OCI-LY7 (cell line): ENCODE measurements at regions not wholly inside any gene's neighbourhood (a gene's known extent, or its start where the extent isn't known, plus 50 kb on each side); places are given as distances from the start of the nearest gene placed in this dataset.

Experiments
- BruUV-seq: library from RNA; stranded (reverse); fragments of 400-500 nt; replicated peaks from 2 replicates; lab custom pipeline; 2021; lab: Mats Ljungman, UMichigan
- CTCF ChIA-PET: fragments of 300-600 bp; sonication (Branson Sonifier 250); formaldehyde crosslinking; loops from one replicate; lab custom pipeline; 2022; ENCODE audit warnings: antibody characterized with exemption; ENCODE audit not compliant: unreplicated experiment; lab: Charles Lee
- POLR2A ChIA-PET: fragments of 300-600 bp; sonication (Branson Sonifier 250); formaldehyde crosslinking; loops from one replicate; lab custom pipeline; 2022; ENCODE audit warnings: antibody characterized with exemption; lab: Charles Lee
- DNase-seq: peaks from one replicate; pipeline ENCODE4 v3.0.0-alpha.2; 2015; ENCODE audit warnings: low spot score
- H2AFZ ChIP-seq: fragments of 200-600 bp; sonication (generic), shearing (Covaris generic); 2 replicates; pipeline ENCODE4 v1.6.1; 2014; ENCODE audit warnings: mild to moderate bottlenecking, antibody characterized with exemption, low read length, moderate library complexity
- H3K27ac ChIP-seq: fragments of 200-600 bp; sonication (generic); 2 replicates; pipeline ENCODE4 v1.5.1; 2014; ENCODE audit warnings: mixed run types, low read depth, mild to moderate bottlenecking, moderate library complexity, low read length, inconsistent platforms; ENCODE audit not compliant: poor library complexity, severe bottlenecking
- H3K36me3 ChIP-seq: fragments of 200-600 bp; sonication (generic); 2 replicates; pipeline ENCODE4 v1.6.1; 2014; ENCODE audit warnings: mild to moderate bottlenecking, antibody characterized with exemption, low read length, moderate library complexity, mixed read lengths; ENCODE audit not compliant: insufficient read depth
- H3K4me1 ChIP-seq: fragments of 200-600 bp; sonication (generic); 2 replicates; pipeline ENCODE4 v1.5.1; 2014; ENCODE audit warnings: mild to moderate bottlenecking, low read length; ENCODE audit not compliant: insufficient read depth, poor library complexity, severe bottlenecking
- H3K4me2 ChIP-seq: fragments of 200-600 bp; sonication (generic); 2 replicates; pipeline ENCODE4 v1.6.1; 2014; ENCODE audit warnings: mild to moderate bottlenecking, low read length
- H3K4me3 ChIP-seq: fragments of 200-600 bp; sonication (generic); 2 replicates; pipeline ENCODE4 v1.5.1; 2014; ENCODE audit warnings: mild to moderate bottlenecking, low read depth, low read length; ENCODE audit not compliant: poor library complexity, severe bottlenecking
- H3K79me2 ChIP-seq: fragments of 200-600 bp; sonication (generic); 2 replicates; pipeline ENCODE4 v1.6.1; 2016; ENCODE audit warnings: low read depth, mild to moderate bottlenecking, low read length, moderate library complexity, mixed read lengths; ENCODE audit not compliant: insufficient read depth
- H3K9me2 ChIP-seq: fragments of 200-600 bp; sonication (generic); 2 replicates; pipeline ENCODE4 v1.6.1; 2016; ENCODE audit warnings: mild to moderate bottlenecking, low read length, mixed read lengths; ENCODE audit not compliant: insufficient read depth
- H3K9me3 ChIP-seq: fragments of 200-600 bp; sonication (generic); 2 replicates; pipeline ENCODE4 v1.6.1; 2014; ENCODE audit warnings: mild to moderate bottlenecking, mixed run types, low read length, mixed read lengths
- H4K20me1 ChIP-seq: fragments of 200-600 bp; sonication (generic); 2 replicates; pipeline ENCODE4 v1.6.1; 2014; ENCODE audit warnings: mild to moderate bottlenecking, antibody characterized with exemption, low read length, moderate library complexity, mixed read lengths; ENCODE audit not compliant: insufficient read depth
- EZH2phosphoT487 ChIP-seq: fragments of 200-600 bp; sonication (generic); IDR thresholded peaks from 2 replicates; pipeline ENCODE4 v1.6.1; 2018; ENCODE audit warnings: low read depth, borderline replicate concordance, mild to moderate bottlenecking, mixed run types, antibody characterized with exemption, low read length, moderate library complexity, mixed read lengths
- intact Hi-C: fragments of 100-400 bp; cut with micrococcal nuclease; formaldehyde crosslinking; loops from one replicate; pipeline ENCODE4 v1.10.0; 2022; ENCODE audit not compliant: unreplicated experiment
- TF ChIP-seq, protein P1 (sequence below): fragments of 200-600 bp; sonication (generic); conservative IDR thresholded peaks from 2 replicates; pipeline ENCODE4 v1.5.1; 2014; ENCODE audit warnings: mild to moderate bottlenecking, antibody characterized with exemption, low read length, moderate library complexity, mixed read lengths

DNA sequence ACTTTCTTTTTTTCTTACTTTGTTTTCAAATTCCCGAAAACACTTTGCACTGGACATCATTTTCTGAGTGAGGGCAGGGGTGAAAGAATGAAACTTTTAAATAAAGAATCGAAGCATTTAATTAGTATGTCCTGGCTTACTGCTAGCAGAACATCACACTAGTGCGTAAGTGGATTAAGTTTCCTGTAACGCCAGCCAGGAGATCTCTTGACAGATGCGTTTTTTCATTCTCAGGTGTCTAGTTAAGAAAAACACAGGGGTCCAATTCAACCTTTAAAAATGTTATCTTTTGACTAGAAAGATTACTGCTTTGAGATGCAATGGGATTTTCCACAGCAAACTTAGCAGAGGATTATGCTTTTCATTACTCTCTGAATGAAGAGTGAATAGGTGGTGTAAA is 858.8 kb upstream of the EPHA7 start:
- H3K4me2 ChIP-seq = no peak overlapping the region
- H3K36me3 ChIP-seq = no peaks in the 10 kb centered on the region
- H3K27ac ChIP-seq = no peak overlapping the region
- ChIA-PET POLR2A (no interaction called here), CTCF (no interaction called here)
- H3K9me2 ChIP-seq = no peaks in the 10 kb centered on the region
- no peak for DNase-seq
- no peaks in the 10 kb centered on the region for H4K20me1 ChIP-seq
- intact Hi-C loops = no loop called here
- H3K9me3 ChIP-seq = no peaks in the 10 kb centered on the region
- no peaks in the 10 kb centered on the region for H3K79me2 ChIP-seq
- no peak overlapping the region for H2AFZ ChIP-seq
- H3K4me1 ChIP-seq = no peaks in the 10 kb centered on the region
- TF ChIP-seq EZH2phosphoT487 = no peak
- TF ChIP-seq, protein P1, sequence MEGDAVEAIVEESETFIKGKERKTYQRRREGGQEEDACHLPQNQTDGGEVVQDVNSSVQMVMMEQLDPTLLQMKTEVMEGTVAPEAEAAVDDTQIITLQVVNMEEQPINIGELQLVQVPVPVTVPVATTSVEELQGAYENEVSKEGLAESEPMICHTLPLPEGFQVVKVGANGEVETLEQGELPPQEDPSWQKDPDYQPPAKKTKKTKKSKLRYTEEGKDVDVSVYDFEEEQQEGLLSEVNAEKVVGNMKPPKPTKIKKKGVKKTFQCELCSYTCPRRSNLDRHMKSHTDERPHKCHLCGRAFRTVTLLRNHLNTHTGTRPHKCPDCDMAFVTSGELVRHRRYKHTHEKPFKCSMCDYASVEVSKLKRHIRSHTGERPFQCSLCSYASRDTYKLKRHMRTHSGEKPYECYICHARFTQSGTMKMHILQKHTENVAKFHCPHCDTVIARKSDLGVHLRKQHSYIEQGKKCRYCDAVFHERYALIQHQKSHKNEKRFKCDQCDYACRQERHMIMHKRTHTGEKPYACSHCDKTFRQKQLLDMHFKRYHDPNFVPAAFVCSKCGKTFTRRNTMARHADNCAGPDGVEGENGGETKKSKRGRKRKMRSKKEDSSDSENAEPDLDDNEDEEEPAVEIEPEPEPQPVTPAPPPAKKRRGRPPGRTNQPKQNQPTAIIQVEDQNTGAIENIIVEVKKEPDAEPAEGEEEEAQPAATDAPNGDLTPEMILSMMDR = no peak
- no TSS peak for BruUV-seq
- no peak overlapping the region for H3K4me3 ChIP-seq

DNA sequence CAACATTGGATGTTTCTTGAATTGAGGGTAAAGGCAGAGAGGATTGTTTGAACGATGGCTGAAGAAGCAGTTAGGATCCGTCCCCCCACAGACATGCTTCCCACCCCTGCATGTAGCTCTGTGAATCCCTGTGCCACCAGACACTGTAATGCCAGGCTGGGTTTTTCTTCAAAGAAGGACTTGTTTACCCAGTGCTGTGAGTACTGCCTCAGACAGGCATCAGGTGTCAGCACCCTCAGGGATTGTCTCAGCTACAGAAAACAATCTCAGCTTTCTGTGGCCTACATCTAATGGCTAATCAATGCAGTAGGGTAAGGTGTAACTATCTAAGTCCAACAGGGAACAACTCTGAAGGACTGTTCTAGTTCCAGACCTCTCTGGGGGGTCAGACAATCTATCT is 853.0 kb upstream of the EPHA7 start:
- no TSS peak for BruUV-seq
- Histone ChIP-seq H3K79me2 (no peaks in the 10 kb centered on the region), H3K9me3 (no peaks in the 10 kb centered on the region), H4K20me1 (no peaks in the 10 kb centered on the region), H3K9me2 (no peaks in the 10 kb centered on the region), H2AFZ (no peak overlapping the region), H3K36me3 (no peaks in the 10 kb centered on the region), H3K4me2 (no peak overlapping the region), H3K27ac (no peak overlapping the region), H3K4me3 (no peak overlapping the region), H3K4me1 (no peaks in the 10 kb centered on the region)
- intact Hi-C loops = no loop called here
- no peak for DNase-seq
- CTCF ChIA-PET = no interaction called here
- no peak for TF ChIP-seq EZH2phosphoT487
- TF ChIP-seq, protein P1 = no peak
- POLR2A ChIA-PET = no interaction called here

DNA sequence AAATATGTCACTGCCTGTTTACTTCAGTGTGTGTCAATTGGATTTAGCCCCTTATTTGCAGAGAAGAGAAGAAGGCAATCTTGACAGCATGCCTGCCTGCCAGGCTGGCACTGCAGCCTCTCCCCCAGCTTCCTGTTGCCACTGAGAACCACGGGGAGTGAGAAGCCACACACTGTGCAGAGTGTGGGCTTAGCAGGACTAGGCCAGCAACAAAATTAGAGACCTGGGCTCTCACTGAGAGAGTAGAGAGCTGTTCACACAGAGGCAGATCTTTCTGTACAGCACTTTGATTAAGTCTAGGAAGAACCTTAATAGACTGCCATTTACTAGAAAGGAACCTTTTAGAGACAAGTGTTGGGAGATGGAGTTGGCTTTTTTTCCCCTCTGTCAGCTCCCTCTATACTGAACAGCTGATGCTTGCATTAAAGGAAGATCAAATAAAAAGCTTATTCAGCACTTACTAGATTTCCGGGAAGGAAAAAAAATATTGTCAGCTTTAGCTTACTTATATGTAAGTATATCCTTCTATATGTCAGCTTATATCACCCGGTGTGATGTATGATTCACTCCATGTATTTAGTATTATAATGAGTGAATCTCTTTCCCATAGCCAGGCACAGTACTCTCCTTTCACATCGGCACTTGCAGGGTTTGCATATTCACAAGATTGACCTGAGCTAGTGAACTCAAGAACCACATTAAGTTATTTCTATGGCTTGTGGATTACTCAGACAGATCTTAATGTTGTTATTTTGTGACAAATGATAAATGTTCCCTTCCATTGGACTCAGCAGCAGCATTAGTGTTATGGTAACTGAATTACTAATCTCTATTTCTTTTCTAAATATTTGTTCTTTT is 851.0 kb upstream of the EPHA7 start:
- POLR2A ChIA-PET = no interaction called here
- Histone ChIP-seq H3K9me3 (no peaks in the 10 kb centered on the region), H3K79me2 (no peaks in the 10 kb centered on the region), H3K36me3 (no peaks in the 10 kb centered on the region), H3K9me2 (no peaks in the 10 kb centered on the region), H3K4me1 (no peaks in the 10 kb centered on the region), H3K27ac (no peak overlapping the region), H4K20me1 (no peaks in the 10 kb centered on the region), H2AFZ (no peak overlapping the region), H3K4me3 (no peak overlapping the region), H3K4me2 (no peak overlapping the region)
- CTCF ChIA-PET = interaction anchor here (0.6 kb wide), 1 partner anchor 932 kb away, joined by 3 read pairs; no protein-coding TSS in a partner anchor
- BruUV-seq = no TSS peak
- intact Hi-C loops = no loop called here
- TF ChIP-seq, protein P1 = no peak
- TF ChIP-seq EZH2phosphoT487 = no peak
- DNase-seq = no peak
